Lower lobe of right lung (tissue), 2 donors: ENCODE measurements at regions not wholly inside any gene's neighbourhood (a gene's known extent, or its start where the extent isn't known, plus 50 kb on each side); places are given as distances from the start of the nearest gene placed in this dataset.

Experiments used
- ATAC-seq, 2 donors: fragments of 200-7000 bp; cut with Tn5 transposase; one replicate each; pipeline ENCODE4 v1.9.1; 2020 to 2022; ENCODE audit warnings: mild to moderate bottlenecking in 2 of 2, moderate library complexity in 2 of 2
- DNase-seq: peaks from one replicate; pipeline ENCODE4 v3.0.0-alpha.2; 2020
- H3K27ac ChIP-seq: fragments of 200-600 bp; one replicate; pipeline ENCODE4 v1.8.0; 2022
- H3K27me3 ChIP-seq: fragments of 200-600 bp; one replicate; pipeline ENCODE4 v1.8.0; 2022; ENCODE audit warnings: low read depth
- H3K36me3 ChIP-seq: fragments of 200-600 bp; one replicate; pipeline ENCODE4 v1.8.0; 2022; ENCODE audit warnings: mild to moderate bottlenecking
- H3K4me1 ChIP-seq: fragments of 200-600 bp; one replicate; pipeline ENCODE4 v1.8.0; 2022
- H3K4me3 ChIP-seq: fragments of 200-600 bp; one replicate; pipeline ENCODE4 v1.8.0; 2022; ENCODE audit warnings: mild to moderate bottlenecking
- H3K9me3 ChIP-seq: fragments of 200-600 bp; one replicate; pipeline ENCODE4 v1.8.0; 2022
- CTCF ChIP-seq: fragments of 200-600 bp; IDR thresholded peaks from one replicate; pipeline ENCODE4 v1.8.0; 2022; ENCODE audit warnings: antibody characterized with exemption, mild to moderate bottlenecking
- intact Hi-C: fragments of 100-400 bp; cut with DNase I; formaldehyde crosslinking; loops from one replicate; pipeline ENCODE4 v1.11.0; 2022
- donor health status: DM: no; HTN: yes; CAD: no; lungs with severe emphysema.

GRCh38 chr21:28133116-28133515 lies 859.6 kb downstream of the LTN1 start:
- Histone ChIP-seq H3K27ac (no peak overlapping the region), H3K4me3 (no peak overlapping the region), H3K9me3 (no peaks in the 10 kb centered on the region), H3K4me1 (no peaks in the 10 kb centered on the region), H3K27me3 (no peaks in the 10 kb centered on the region), H3K36me3 (no peaks in the 10 kb centered on the region)
- no peak for ATAC-seq
- intact Hi-C loops = no loop called here
- DNase-seq = no peak
- no peak for TF ChIP-seq CTCF

- H3K27ac ChIP-seq = no peak overlapping the region
- H3K9me3 ChIP-seq = no peaks in the 10 kb centered on the region
- no peaks in the 10 kb centered on the region for H3K4me1 ChIP-seq
- no peak for DNase-seq
- no peak for TF ChIP-seq CTCF
- no peaks in the 10 kb centered on the region for H3K36me3 ChIP-seq
- no peaks in the 10 kb centered on the region for H3K27me3 ChIP-seq
- intact Hi-C loops = no loop called here
- ATAC-seq = no peak
- H3K4me3 ChIP-seq = no peak overlapping the region
These were observed 860.0 kb downstream of the LTN1 start for GRCh38 chr21:28132713-28133112.

GRCh38 chr21:28127175-28127785 lies 865.4 kb downstream of the LTN1 start:
- H3K4me1 ChIP-seq = no peaks in the 10 kb centered on the region
- no peaks in the 10 kb centered on the region for H3K36me3 ChIP-seq
- intact Hi-C loops = no loop called here
- ATAC-seq = no peak
- no peaks in the 10 kb centered on the region for H3K9me3 ChIP-seq
- no peak overlapping the region for H3K27ac ChIP-seq
- DNase-seq = no peak
- TF ChIP-seq CTCF = no peak
- H3K27me3 ChIP-seq = no peaks in the 10 kb centered on the region
- no peak overlapping the region for H3K4me3 ChIP-seq

GRCh38 chr21:28126521-28127174 lies 866.0 kb downstream of the LTN1 start:
- Histone ChIP-seq H3K36me3 (no peaks in the 10 kb centered on the region), H3K27ac (no peak overlapping the region), H3K4me1 (no peaks in the 10 kb centered on the region), H3K27me3 (no peaks in the 10 kb centered on the region), H3K4me3 (no peak overlapping the region), H3K9me3 (no peaks in the 10 kb centered on the region)
- no peak for ATAC-seq
- no peak for TF ChIP-seq CTCF
- intact Hi-C loops = no loop called here
- no peak for DNase-seq

GRCh38 chr21:28124541-28124940 lies 868.1 kb downstream of the LTN1 start:
- no peaks in the 10 kb centered on the region for H3K27me3 ChIP-seq
- H3K4me3 ChIP-seq = no peak overlapping the region
- no peak overlapping the region for H3K27ac ChIP-seq
- no peaks in the 10 kb centered on the region for H3K4me1 ChIP-seq
- H3K9me3 ChIP-seq = no peaks in the 10 kb centered on the region
- no peak for TF ChIP-seq CTCF
- ATAC-seq (no peak), DNase-seq (no peak)
- no peaks in the 10 kb centered on the region for H3K36me3 ChIP-seq
- intact Hi-C loops = no loop called here
